Testis (tissue), 2 donors: ENCODE measurements at regions not wholly inside any gene's neighbourhood (a gene's known extent, or its start where the extent isn't known, plus 50 kb on each side); places are given as distances from the start of the nearest gene placed in this dataset.

ENCODE experiments used
- POLR2A ChIP-seq: fragments of 450-650 bp; IDR thresholded peaks from one replicate; pipeline ENCODE4 v1.6.1; 2017; ENCODE audit warnings: antibody characterized with exemption, mild to moderate bottlenecking, moderate library complexity
- TF ChIP-seq, protein P1 (sequence below), 3 experiments: fragments of 450-650 bp in 2 of 3; fragments of 200-600 bp in 1 of 3; sonication (generic) in 1 of 3; IDR thresholded peaks; one replicate each; pipeline ENCODE4 v1.5.1; 2016 to 2019; ENCODE audit warnings: antibody characterized with exemption in 3 of 3, mild to moderate bottlenecking in 2 of 3, moderate library complexity in 1 of 3

DNA sequence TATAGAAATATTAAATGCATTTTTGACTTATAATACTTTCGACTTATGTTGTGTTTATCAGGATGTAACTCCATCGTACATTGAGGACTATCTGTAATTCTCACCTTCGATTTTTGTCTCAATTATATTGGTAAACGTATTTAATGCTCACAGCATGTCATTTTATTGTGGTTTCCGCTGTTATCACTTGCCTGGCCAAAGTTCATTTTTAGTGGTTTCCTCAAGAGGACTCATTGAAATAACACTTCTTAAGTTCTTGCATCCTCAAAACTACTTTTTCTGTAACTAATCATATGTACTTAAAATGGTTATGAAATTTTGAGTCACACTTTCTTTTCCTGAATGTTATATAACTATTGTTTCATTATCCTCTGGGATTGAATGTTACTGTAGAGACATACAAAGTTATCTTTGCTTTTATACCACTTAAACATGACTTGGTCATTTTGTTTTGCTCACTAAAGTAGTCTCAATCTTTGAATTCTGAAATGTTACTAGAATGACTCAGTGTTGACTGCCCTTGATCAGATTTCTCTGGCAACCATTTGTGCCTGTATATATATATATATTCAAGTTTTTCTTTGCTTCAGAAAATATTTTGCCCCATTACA lies 289.6 kb upstream of the PROX1 start:
- TF ChIP-seq, protein P1, sequence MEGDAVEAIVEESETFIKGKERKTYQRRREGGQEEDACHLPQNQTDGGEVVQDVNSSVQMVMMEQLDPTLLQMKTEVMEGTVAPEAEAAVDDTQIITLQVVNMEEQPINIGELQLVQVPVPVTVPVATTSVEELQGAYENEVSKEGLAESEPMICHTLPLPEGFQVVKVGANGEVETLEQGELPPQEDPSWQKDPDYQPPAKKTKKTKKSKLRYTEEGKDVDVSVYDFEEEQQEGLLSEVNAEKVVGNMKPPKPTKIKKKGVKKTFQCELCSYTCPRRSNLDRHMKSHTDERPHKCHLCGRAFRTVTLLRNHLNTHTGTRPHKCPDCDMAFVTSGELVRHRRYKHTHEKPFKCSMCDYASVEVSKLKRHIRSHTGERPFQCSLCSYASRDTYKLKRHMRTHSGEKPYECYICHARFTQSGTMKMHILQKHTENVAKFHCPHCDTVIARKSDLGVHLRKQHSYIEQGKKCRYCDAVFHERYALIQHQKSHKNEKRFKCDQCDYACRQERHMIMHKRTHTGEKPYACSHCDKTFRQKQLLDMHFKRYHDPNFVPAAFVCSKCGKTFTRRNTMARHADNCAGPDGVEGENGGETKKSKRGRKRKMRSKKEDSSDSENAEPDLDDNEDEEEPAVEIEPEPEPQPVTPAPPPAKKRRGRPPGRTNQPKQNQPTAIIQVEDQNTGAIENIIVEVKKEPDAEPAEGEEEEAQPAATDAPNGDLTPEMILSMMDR (IDR thresholded peaks at IDR 0.05): no peak
- TF ChIP-seq POLR2A: no peak
